Ishikawa (cell line): ENCODE measurements at regions not wholly inside any gene's neighbourhood (a gene's known extent, or its start where the extent isn't known, plus 50 kb on each side); places are given as distances from the start of the nearest gene placed in this dataset.

Experiments
- CEBPB ChIP-seq: IDR thresholded peaks from 2 replicates; pipeline ENCODE4 v1.6.1; 2012
- CREB1 ChIP-seq: IDR thresholded peaks from 2 replicates; pipeline ENCODE4 v1.6.1; 2012; ENCODE audit warnings: low read depth
- EGR1 ChIP-seq: IDR thresholded peaks from 2 replicates; pipeline ENCODE4 v1.6.1; 2012
- EP300 ChIP-seq: IDR thresholded peaks from 2 replicates; pipeline ENCODE4 v1.6.1; 2012; ENCODE audit warnings: borderline replicate concordance
- FOXM1 ChIP-seq: IDR thresholded peaks from 2 replicates; pipeline ENCODE4 v1.6.1; 2012; ENCODE audit warnings: low read depth, borderline replicate concordance
- MAX ChIP-seq: IDR thresholded peaks from 2 replicates; pipeline ENCODE4 v1.6.1; 2012
- NFIC ChIP-seq: IDR thresholded peaks from 2 replicates; pipeline ENCODE4 v1.6.1; 2012
- RAD21 ChIP-seq: IDR thresholded peaks from 2 replicates; pipeline ENCODE4 v1.6.1; 2012; ENCODE audit warnings: low read depth
- REST ChIP-seq: IDR thresholded peaks from 2 replicates; pipeline ENCODE4 v1.6.1; 2012; ENCODE audit warnings: low read depth, mild to moderate bottlenecking
- TAF1 ChIP-seq: IDR thresholded peaks from 2 replicates; pipeline ENCODE4 v1.6.1; 2012; ENCODE audit warnings: low read depth, mild to moderate bottlenecking
- TCF12 ChIP-seq: IDR thresholded peaks from 2 replicates; pipeline ENCODE4 v1.6.1; 2012; ENCODE audit warnings: low read depth
- TEAD4 ChIP-seq: IDR thresholded peaks from 2 replicates; pipeline ENCODE4 v1.6.1; 2012
- USF1 ChIP-seq: IDR thresholded peaks from 2 replicates; pipeline ENCODE4 v1.6.1; 2012
- YY1 ChIP-seq: IDR thresholded peaks from 2 replicates; pipeline ENCODE4 v1.6.1; 2012; ENCODE audit warnings: low read depth
- ZBTB7A ChIP-seq: IDR thresholded peaks from 2 replicates; pipeline ENCODE4 v1.6.1; 2012; ENCODE audit warnings: low read depth

DNA sequence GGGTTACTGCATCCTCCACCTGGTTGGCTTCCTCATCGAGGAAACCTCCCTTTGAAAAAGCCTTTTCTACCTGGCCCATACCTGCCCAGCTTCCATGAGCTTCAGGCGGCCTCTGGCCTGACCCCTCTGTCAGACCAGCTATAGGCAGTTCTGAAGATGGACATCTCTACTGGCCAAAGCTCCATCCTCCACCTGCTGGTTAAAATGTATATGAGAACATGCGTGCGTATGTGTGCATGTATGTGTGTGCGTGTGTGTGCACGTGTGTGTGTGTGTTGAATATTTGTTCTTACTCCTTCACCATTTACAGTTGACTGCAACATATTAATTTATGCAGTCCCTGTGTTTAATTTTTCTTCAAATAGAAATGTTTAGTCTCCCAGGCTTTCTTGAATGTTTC lies 642.4 kb upstream of the RAB6C start:
- TF ChIP-seq REST (no peak), RAD21 (0 out of 2 replicates have a peak, but pooled peaks have one; percentile 11)

GRCh38 chr2:129345540-129345939 lies 633.9 kb upstream of the RAB6C start:
- TF ChIP-seq RAD21, result no peak
- TF ChIP-seq CREB1, result no peak
- no peak for TF ChIP-seq ZBTB7A

DNA sequence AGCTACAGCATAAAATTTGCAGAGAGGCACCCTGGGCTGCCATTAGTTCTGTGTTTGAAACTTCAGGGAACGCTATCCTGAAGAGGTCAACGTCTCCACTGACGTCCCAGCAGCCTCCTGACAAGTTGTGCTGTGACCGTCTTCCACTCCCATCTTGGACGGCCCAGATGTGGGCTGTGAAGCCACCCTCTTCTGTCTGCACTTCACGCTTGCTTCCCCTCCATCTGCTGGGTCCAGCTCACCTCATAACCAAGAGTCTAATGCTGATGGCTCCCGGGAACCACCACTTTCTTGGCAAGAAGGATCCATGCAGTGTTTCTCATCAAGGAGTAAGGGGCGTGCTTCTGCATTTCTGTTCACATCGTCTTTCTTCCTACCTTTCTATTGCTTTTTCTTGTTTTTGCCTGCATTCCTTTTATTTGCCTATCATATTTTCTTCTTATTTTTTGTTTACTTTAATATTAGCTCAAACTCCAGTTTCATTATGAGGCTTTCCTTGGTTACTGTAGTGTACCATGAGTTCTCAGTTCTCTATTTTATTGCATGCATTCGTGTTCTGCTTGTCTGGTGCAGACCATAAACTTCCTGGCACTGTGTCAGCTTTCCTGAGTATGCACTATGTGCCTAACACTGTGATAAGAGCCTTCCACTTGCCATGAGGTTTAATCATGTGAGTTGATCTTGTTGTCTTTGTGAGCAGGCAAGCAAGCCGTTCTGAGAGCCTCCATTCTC lies 631.8 kb upstream of the RAB6C start:
- TF ChIP-seq TCF12, result no peak
- no peak for TF ChIP-seq MAX
- no peak for TF ChIP-seq TEAD4
- TF ChIP-seq NFIC, result no peak
- TF ChIP-seq REST, result no peak
- TF ChIP-seq CEBPB, result no peak
- TF ChIP-seq RAD21, result no peak
- no peak for TF ChIP-seq USF1
- TF ChIP-seq YY1, result no peak
- TF ChIP-seq TAF1, result no peak
- no peak for TF ChIP-seq EGR1
- TF ChIP-seq ZBTB7A, result no peak

- TF ChIP-seq YY1, result no peak
- no peak for TF ChIP-seq EP300
- no peak for TF ChIP-seq RAD21
- TF ChIP-seq ZBTB7A, result no peak
- TF ChIP-seq CREB1, result no peak
- no peak for TF ChIP-seq TCF12
- TF ChIP-seq REST, result no peak
- TF ChIP-seq FOXM1, result no peak
- TF ChIP-seq USF1, result no peak
- no peak for TF ChIP-seq EGR1
- TF ChIP-seq NFIC, result no peak
- TF ChIP-seq TEAD4, result no peak
- no peak for TF ChIP-seq MAX
These were observed 624.8 kb upstream of the RAB6C start for GRCh38 chr2:129354631-129355030.

DNA sequence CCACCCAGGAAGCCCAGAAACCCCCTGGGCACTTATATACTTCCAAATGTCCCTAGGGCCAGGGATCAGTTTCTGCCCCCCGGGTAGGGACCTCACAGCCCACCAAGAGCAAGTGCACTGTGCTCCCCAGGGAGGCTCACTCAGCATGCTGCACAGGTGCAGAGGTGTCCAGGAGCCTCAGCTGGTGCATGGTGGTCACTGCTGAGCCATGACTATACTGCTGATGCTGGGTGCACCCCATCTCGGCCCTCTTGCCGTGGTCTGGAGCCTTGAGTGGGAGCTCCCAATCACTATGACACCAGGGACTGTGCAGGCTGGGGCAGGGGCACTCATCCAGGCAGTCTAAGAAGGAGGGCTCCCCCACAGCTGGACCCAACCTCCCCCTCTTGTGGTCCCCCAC lies 617.8 kb upstream of the RAB6C start:
- no peak for TF ChIP-seq TAF1
- TF ChIP-seq REST, result no peak
- TF ChIP-seq EGR1, result no peak
- TF ChIP-seq MAX, result no peak
- no peak for TF ChIP-seq RAD21
- no peak for TF ChIP-seq CREB1
- TF ChIP-seq FOXM1, result no peak
- no peak for TF ChIP-seq CEBPB
- TF ChIP-seq ZBTB7A, result no peak
- TF ChIP-seq EP300, result no peak
- no peak for TF ChIP-seq TCF12
